ENCODE measurements at regions not wholly inside any gene's neighbourhood (a gene's known extent, or its start where the extent isn't known, plus 50 kb on each side); places are given as distances from the start of the nearest gene placed in this dataset.

DNA sequence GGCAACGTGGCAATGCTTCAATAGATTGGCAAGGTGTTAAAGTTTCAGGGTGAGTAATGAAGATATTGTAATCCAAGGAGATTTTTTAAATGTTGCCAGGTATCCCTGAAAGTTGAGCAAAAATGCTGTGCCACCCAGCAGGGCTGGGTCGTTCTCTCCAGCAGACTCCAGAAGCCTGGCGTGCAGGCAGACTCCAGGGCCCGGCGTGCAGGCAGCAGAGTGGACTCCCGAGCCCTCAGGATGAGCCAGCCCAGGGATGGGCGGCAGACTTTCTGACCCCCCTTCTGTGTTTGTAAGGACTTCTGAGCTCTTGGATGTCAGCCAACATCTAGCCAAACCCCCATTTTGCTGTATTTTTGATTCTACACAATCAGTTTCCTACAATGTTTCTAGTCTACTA lies 289.1 kb downstream of the ZNF516 start:
- Histone ChIP-seq H3K36me3 (ENCODE audit: insufficient read depth, low read length) (no peaks in the 10 kb centered on the region), H3K79me2 (ENCODE audit: insufficient read depth, low read depth, low read length) (no peaks in the 10 kb centered on the region), H2AFZ (ENCODE audit: low read length) (no peak overlapping the region), H3K27ac (ENCODE audit: low read depth, low read length, poor library complexity, severe bottlenecking) (no peak overlapping the region), H4K20me1 (ENCODE audit: insufficient read depth, low read length) (no peaks in the 10 kb centered on the region), H3K4me1 (ENCODE audit: insufficient read depth, low read length, poor library complexity, severe bottlenecking) (no peaks in the 10 kb centered on the region), H3K4me2 (ENCODE audit: low read length) (no peak overlapping the region), H3K4me3 (ENCODE audit: low read depth, low read length, poor library complexity, severe bottlenecking) (no peak overlapping the region), H3K9me3 (ENCODE audit: low read length) (no peaks in the 10 kb centered on the region), H3K9me2 (ENCODE audit: insufficient read depth, low read length) (no peaks in the 10 kb centered on the region)
- no peak for DNase-seq (ENCODE audit: low spot score)
- POLR2A ChIA-PET, result no interaction called here
- no peak for TF ChIP-seq EZH2phosphoT487 (IDR thresholded peaks at IDR 0.05; ENCODE audit: borderline replicate concordance, low read depth, low read length)
- no peak for TF ChIP-seq CTCF (conservative IDR thresholded peaks at IDR 0.05; ENCODE audit: low read length)
- intact Hi-C loops (cut with micrococcal nuclease; ENCODE audit: unreplicated experiment), result no loop called here
- BruUV-seq (replicated peaks), result no TSS peak
- CTCF ChIA-PET (ENCODE audit: unreplicated experiment), result no interaction called here

- Histone ChIP-seq H3K4me3 (ENCODE audit: low read depth, low read length, poor library complexity, severe bottlenecking) (no peak overlapping the region), H3K4me2 (ENCODE audit: low read length) (no peak overlapping the region), H2AFZ (ENCODE audit: low read length) (no peak overlapping the region), H3K4me1 (ENCODE audit: insufficient read depth, low read length, poor library complexity, severe bottlenecking) (no peaks in the 10 kb centered on the region), H4K20me1 (ENCODE audit: insufficient read depth, low read length) (no peaks in the 10 kb centered on the region), H3K27ac (ENCODE audit: low read depth, low read length, poor library complexity, severe bottlenecking) (no peak overlapping the region), H3K9me2 (ENCODE audit: insufficient read depth, low read length) (no peaks in the 10 kb centered on the region), H3K9me3 (ENCODE audit: low read length) (no peaks in the 10 kb centered on the region), H3K36me3 (ENCODE audit: insufficient read depth, low read length) (no peaks in the 10 kb centered on the region), H3K79me2 (ENCODE audit: insufficient read depth, low read depth, low read length) (no peaks in the 10 kb centered on the region)
- no TSS peak for BruUV-seq (replicated peaks)
- intact Hi-C loops (cut with micrococcal nuclease; ENCODE audit: unreplicated experiment), result no loop called here
- ChIA-PET POLR2A (no interaction called here), CTCF (ENCODE audit: unreplicated experiment) (no interaction called here)
- no peak for TF ChIP-seq CTCF (conservative IDR thresholded peaks at IDR 0.05; ENCODE audit: low read length)
- no peak for TF ChIP-seq EZH2phosphoT487 (IDR thresholded peaks at IDR 0.05; ENCODE audit: borderline replicate concordance, low read depth, low read length)
- DNase-seq (ENCODE audit: low spot score), result no peak
Measured at GRCh38 chr18:76203552-76203951, 291.5 kb downstream of the ZNF516 start.

GRCh38 chr18:76202322-76202721 lies 292.7 kb downstream of the ZNF516 start:
- Histone ChIP-seq H3K9me2 (ENCODE audit: insufficient read depth, low read length) (no peaks in the 10 kb centered on the region), H3K27ac (ENCODE audit: low read depth, low read length, poor library complexity, severe bottlenecking) (no peak overlapping the region), H4K20me1 (ENCODE audit: insufficient read depth, low read length) (no peaks in the 10 kb centered on the region), H3K4me1 (ENCODE audit: insufficient read depth, low read length, poor library complexity, severe bottlenecking) (no peaks in the 10 kb centered on the region), H2AFZ (ENCODE audit: low read length) (no peak overlapping the region), H3K4me2 (ENCODE audit: low read length) (no peak overlapping the region), H3K79me2 (ENCODE audit: insufficient read depth, low read depth, low read length) (no peaks in the 10 kb centered on the region), H3K9me3 (ENCODE audit: low read length) (no peaks in the 10 kb centered on the region), H3K36me3 (ENCODE audit: insufficient read depth, low read length) (no peaks in the 10 kb centered on the region), H3K4me3 (ENCODE audit: low read depth, low read length, poor library complexity, severe bottlenecking) (no peak overlapping the region)
- no TSS peak for BruUV-seq (replicated peaks)
- no peak for DNase-seq (ENCODE audit: low spot score)
- CTCF ChIA-PET (ENCODE audit: unreplicated experiment), result no interaction called here
- POLR2A ChIA-PET, result no interaction called here
- intact Hi-C loops (cut with micrococcal nuclease; ENCODE audit: unreplicated experiment), result no loop called here
- TF ChIP-seq CTCF (conservative IDR thresholded peaks at IDR 0.05; ENCODE audit: low read length) (no peak), EZH2phosphoT487 (IDR thresholded peaks at IDR 0.05; ENCODE audit: borderline replicate concordance, low read depth, low read length) (no peak)
